C4-2B (cell line): ENCODE measurements at regions not wholly inside any gene's neighbourhood (a gene's known extent, or its start where the extent isn't known, plus 50 kb on each side); places are given as distances from the start of the nearest gene placed in this dataset.
"Not testable (repeated sequence)": the region's sequence is repeated elsewhere in the genome, so short reads cannot be mapped to it uniquely, and the experiment has no call there.

Experiments used
- H3K27ac ChIP-seq: fragments of 450-650 bp; 2 replicates; pipeline ENCODE4 v1.5.1; 2017
- CTCF ChIP-seq: fragments of 450-650 bp; conservative IDR thresholded peaks from 2 replicates; pipeline ENCODE4 v1.5.1; 2017; ENCODE audit warnings: mild to moderate bottlenecking
- ZFX ChIP-seq: fragments of 450-650 bp; IDR thresholded peaks from 2 replicates; pipeline ENCODE4 v1.6.1; 2017

DNA sequence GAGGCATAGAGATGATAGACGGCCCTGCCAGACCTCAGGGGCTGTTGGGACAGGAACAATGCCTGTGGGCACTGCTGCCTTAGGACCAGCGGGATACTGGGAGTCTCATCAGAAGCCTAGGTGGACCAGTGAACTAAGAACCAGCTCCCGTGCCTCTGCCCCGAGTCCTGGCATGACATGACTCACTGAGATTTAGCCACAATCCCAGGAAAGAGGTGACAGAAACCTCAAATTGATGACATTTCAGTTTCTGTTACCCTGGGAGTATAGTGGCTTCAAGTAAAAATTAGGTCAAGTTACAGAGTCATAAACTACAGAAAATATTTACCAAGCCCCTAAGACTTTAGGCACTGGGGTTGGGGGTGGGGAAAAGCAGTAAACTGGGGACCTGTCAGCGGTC lies 74.6 kb upstream of the GADD45A start:
- no peak for TF ChIP-seq CTCF
- TF ChIP-seq ZFX = no peak
- H3K27ac ChIP-seq = no peak overlapping the region

GRCh38 chr1:67611846-67612245 lies 73.2 kb upstream of the GADD45A start:
- TF ChIP-seq CTCF (no peak), ZFX (no peak)
- no peak overlapping the region for H3K27ac ChIP-seq

DNA sequence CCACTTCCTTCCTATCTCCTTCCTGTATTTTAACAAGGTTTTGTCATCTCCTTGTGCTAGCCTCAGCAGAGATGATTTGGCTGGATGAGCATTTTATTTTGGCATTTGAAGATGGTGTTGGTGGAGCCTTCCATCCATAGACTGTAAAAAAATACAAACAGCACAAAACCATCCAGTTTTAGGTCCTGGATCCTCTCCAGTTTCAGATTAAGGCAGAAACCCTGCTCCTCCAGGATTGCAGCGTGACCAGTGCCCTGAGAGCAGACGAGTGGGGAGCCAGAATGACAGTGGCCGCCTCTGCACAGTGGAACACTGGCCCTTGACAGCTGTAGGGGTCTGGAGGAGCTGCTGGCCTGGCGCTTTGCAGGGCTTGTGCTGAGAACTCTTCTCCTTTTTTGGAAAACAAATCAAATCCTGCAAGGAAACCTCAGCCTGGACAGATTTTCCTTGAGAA lies 72.2 kb upstream of the GADD45A start:
- no peak for TF ChIP-seq CTCF
- H3K27ac ChIP-seq = no peak overlapping the region

- not testable (repeated sequence) for H3K27ac ChIP-seq
Observed at GRCh38 chr1:67613479-67613878, 71.5 kb upstream of the GADD45A start.

DNA sequence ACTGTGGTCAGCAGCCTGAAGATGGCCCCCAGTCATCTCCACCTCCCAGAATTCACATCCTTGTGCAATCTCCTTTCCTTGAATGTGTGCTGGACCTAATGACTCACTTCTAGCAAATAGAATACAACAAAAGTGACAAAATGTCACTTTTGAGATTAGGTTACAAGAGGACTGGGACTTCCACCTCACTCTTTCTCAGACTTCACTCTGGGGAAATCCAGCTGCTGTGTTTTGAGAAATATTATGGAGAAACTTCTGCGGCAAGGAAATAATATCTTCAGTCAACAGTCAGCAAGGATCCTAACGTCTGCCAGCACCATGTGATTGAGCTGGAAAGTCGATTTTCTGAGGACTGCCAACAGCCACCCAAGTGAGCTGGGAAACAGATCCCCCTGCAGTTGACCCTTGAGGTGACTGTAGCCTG lies 70.5 kb upstream of the GADD45A start:
- TF ChIP-seq CTCF (no peak), ZFX (no peak)
- no peak overlapping the region for H3K27ac ChIP-seq

GRCh38 chr1:67615886-67616285 lies 69.1 kb upstream of the GADD45A start:
- no peak overlapping the region for H3K27ac ChIP-seq

GRCh38 chr1:67616394-67616985 lies 68.5 kb upstream of the GADD45A start:
- no peak for TF ChIP-seq CTCF
- no peak for TF ChIP-seq ZFX
- no peak overlapping the region for H3K27ac ChIP-seq

More at GRCh38 chr1:67615886-67616285, 69.1 kb upstream of the GADD45A start:
- TF ChIP-seq CTCF (no peak), ZFX (no peak)

DNA sequence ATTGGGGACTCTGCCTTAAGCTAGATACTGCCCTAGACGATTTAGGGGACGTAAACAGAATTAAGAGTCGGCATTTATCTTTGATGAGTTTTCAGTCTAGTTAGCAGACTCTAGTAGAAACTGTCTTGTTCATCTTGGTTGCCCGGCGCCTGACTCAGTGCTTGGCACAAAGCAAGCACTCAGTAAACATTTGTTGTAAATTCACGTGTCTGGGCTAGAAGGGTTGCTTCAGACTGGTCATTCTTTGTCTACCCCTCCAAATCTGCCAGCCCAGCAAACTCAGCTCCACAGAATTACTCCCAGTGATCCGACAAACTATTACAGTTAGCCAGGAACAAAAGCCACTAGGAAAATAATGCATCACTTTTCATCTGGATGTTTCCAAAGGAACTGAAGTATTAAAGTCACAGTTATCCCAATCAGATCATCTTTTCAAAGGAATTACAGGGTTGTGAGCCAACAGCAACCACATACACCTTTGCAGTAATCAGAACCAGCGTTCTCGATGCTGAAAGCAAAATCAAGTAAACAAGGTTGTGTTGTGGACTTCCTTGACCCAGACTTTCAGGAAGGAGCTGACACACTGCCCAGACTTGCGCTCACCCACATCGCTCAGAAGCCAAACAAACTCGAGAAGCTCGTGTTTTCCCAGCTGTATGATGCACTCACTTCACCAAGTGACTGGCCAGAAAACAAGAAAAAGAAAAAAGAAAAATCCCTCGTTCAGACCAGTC lies 66.5 kb upstream of the GADD45A start:
- no peak for TF ChIP-seq CTCF
- TF ChIP-seq ZFX = no peak
- H3K27ac ChIP-seq = no peak overlapping the region; the same call in 1 of the 2 replicates
